SH-SY5Y (cell line): ENCODE measurements at regions not wholly inside any gene's neighbourhood (a gene's known extent, or its start where the extent isn't known, plus 50 kb on each side); places are given as distances from the start of the nearest gene placed in this dataset.

Source experiments
- GATA2 ChIP-seq: IDR thresholded peaks from 2 replicates; pipeline ENCODE4 v1.6.1; 2011; ENCODE audit warnings: mild to moderate bottlenecking, low read depth, low read length
- GATA3 ChIP-seq: IDR thresholded peaks from 2 replicates; pipeline ENCODE4 v1.6.1; 2011; ENCODE audit warnings: low read depth, mild to moderate bottlenecking, low read length, moderate library complexity

DNA sequence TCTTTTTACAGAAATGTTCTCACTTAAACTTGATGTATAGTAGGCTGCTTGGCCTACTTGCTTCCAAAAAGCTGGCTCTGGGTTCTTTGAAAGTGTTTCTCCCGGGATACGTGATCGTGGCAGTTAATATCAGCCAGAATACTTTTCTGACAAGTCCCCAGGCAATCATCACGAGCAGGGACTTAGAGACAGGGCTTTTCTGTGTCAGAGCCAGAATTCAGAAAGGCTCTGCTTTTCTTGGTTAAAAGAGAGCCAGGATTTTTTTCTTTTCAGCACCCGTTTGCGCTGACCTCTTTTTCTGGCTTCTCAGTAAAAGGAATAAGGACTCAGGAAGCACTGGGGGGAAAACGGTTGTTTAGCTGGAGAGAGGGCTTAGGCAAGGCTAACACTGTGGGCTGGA is 57.8 kb upstream of the ARHGAP5 start:
- TF ChIP-seq GATA2 (no peak), GATA3 (no peak)
